SK-N-SH treated with all-trans-retinoic acid at 6 μM for 48 hours (cell line): ENCODE measurements at regions not wholly inside any gene's neighbourhood (a gene's known extent, or its start where the extent isn't known, plus 50 kb on each side); places are given as distances from the start of the nearest gene placed in this dataset.

Source experiments
- ARNTL ChIP-seq: fragments of 450-650 bp; formaldehyde crosslinking; IDR thresholded peaks from 2 replicates; pipeline ENCODE4 v1.5.0; 2020; ENCODE audit warnings: low read depth, mild to moderate bottlenecking, moderate library complexity, borderline replicate concordance
- CSDC2 ChIP-seq: fragments of 250-450 bp; sonication (Bioruptor Pico); IDR thresholded peaks from 2 replicates; pipeline ENCODE4 v1.5.0; 2020; ENCODE audit warnings: mild to moderate bottlenecking, moderate library complexity
- OSR1 ChIP-seq: fragments of 250-450 bp; sonication (Bioruptor Pico); IDR thresholded peaks from 2 replicates; pipeline ENCODE4 v1.8.0; 2022; ENCODE audit warnings: moderate library complexity, mild to moderate bottlenecking, inconsistent platforms
- PPARA ChIP-seq: fragments of 250-450 bp; sonication (Bioruptor Pico); IDR thresholded peaks from 2 replicates; pipeline ENCODE4 v1.5.0; 2020; ENCODE audit warnings: mild to moderate bottlenecking, borderline replicate concordance
- RARB ChIP-seq: fragments of 250-450 bp; sonication (Bioruptor Pico); IDR thresholded peaks from 2 replicates; pipeline ENCODE4 v1.8.0; 2021; ENCODE audit warnings: mild to moderate bottlenecking, moderate library complexity
- SNAI2 ChIP-seq: fragments of 250-450 bp; sonication (Bioruptor Pico); IDR thresholded peaks from 2 replicates; pipeline ENCODE4 v1.5.0; 2020; ENCODE audit warnings: mild to moderate bottlenecking, moderate library complexity
- TOX ChIP-seq: fragments of 250-450 bp; sonication (Bioruptor Pico); IDR thresholded peaks from 2 replicates; pipeline ENCODE4 v1.8.0; 2021; ENCODE audit warnings: mild to moderate bottlenecking, moderate library complexity, borderline replicate concordance
- ZC3H10 ChIP-seq: fragments of 250-450 bp; sonication (Bioruptor Pico); IDR thresholded peaks from 2 replicates; pipeline ENCODE4 v1.5.1; 2021; ENCODE audit warnings: mild to moderate bottlenecking, moderate library complexity
- ZFP3 ChIP-seq: fragments of 250-450 bp; sonication (Bioruptor Pico); IDR thresholded peaks from 2 replicates; pipeline ENCODE4 v1.5.0; 2020; ENCODE audit warnings: mild to moderate bottlenecking, moderate library complexity

DNA sequence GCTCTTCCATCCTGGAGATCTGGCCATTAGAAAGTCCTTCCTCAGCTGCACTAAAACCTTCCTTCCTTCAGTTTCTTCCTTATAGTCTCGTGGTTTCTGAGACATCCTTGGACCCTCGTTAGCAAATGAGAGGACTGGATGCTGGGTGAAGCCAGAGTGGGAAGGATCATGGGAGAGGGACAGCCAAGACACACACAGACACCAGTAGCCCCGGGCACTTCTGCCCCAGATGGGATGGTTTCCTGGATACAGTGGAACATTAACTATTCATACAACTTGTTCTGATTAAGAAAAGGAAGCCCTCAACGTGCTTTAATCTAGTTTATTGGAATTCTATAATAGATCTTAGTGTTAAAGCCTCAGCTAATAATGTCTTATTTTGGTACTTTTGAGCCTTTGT is 125.5 kb downstream of the SEC61B start:
- TF ChIP-seq CSDC2 (CRISPR knock-in tag) (no peak), ARNTL (CRISPR knock-in tag) (no peak), RARB (no peak), TOX (CRISPR knock-in tag) (no peak), ZC3H10 (CRISPR knock-in tag) (no peak), SNAI2 (CRISPR knock-in tag) (no peak), ZFP3 (CRISPR knock-in tag) (no peak), OSR1 (CRISPR knock-in tag) (no peak), PPARA (CRISPR knock-in tag) (no peak)
